K562 (cell line): ENCODE measurements at regions not wholly inside any gene's neighbourhood (a gene's known extent, or its start where the extent isn't known, plus 50 kb on each side); places are given as distances from the start of the nearest gene placed in this dataset.

Experiments used
- ATAC-seq: fragments of 200-7000 bp; cut with Tn5 transposase; 3 replicates; pipeline ENCODE4 v1.9.1; 2020; ENCODE audit warnings: moderate library complexity
- BruUV-seq: library from RNA; stranded (reverse); fragments of 400-500 nt; replicated peaks from 2 replicates; lab custom pipeline; 2021; lab: Mats Ljungman, UMichigan
- CTCF ChIA-PET: fragments of 300-600 bp; formaldehyde crosslinking; extraction: SDS; loops from one replicate; lab custom pipeline; 2021; ENCODE audit warnings: low intra/inter-chr PET ratio; lab: Yijun Ruan, JAX
- POLR2A ChIA-PET: fragments of 300-600, 350-650 bp; sonication (Branson Sonifier 250); formaldehyde crosslinking; extraction: SDS; loops from one replicate; lab custom pipeline; 2021; ENCODE audit warnings: antibody characterized with exemption, inconsistent platforms; lab: Yijun Ruan, JAX
- DNase-seq, 4 experiments: peaks; one replicate each; pipeline versions ENCODE4 v3.0.0 to v3.0.0-alpha.2; 2011 to 2018; ENCODE audit warnings: low spot score in 3 of 4, mixed read lengths in 3 of 4; ENCODE audit errors: extremely low read depth in 1 of 4
- FAIRE-seq: peaks from 2 replicates; lab custom pipeline; 2011; peaks lifted over from hg19 to GRCh38; lab: Jason Lieb, UNC
- H2AFZ ChIP-seq: 2 replicates; pipeline ENCODE4 v1.6.0; 2011; ENCODE audit warnings: low read depth, low read length, control low read depth, inconsistent platforms
- H3K27ac ChIP-seq: fragments of 200-600 bp; 3 replicates; pipeline ENCODE4 v1.8.0; 2011; ENCODE audit warnings: low read depth, mild to moderate bottlenecking, control low read depth, inconsistent platforms, low read length, moderate library complexity, mixed read lengths; ENCODE audit errors: extremely low read depth
- H3K27me3 ChIP-seq, 2 experiments: fragments of 300-600 bp in 1 of 2; 2 replicates in 1 of 2; 3 replicates in 1 of 2; pipeline versions ENCODE4 v1.6.0 to v1.8.0; 2011; ENCODE audit warnings: inconsistent platforms in 2 of 2, low read length in 2 of 2, mild to moderate bottlenecking in 1 of 2, mixed read lengths in 1 of 2, moderate library complexity in 1 of 2; ENCODE audit not compliant: control insufficient read depth in 2 of 2, insufficient read depth in 2 of 2
- H3K36me3 ChIP-seq: fragments of 300-600 bp; 3 replicates; pipeline ENCODE4 v1.8.0; 2011; ENCODE audit warnings: mild to moderate bottlenecking, low read length, inconsistent platforms; ENCODE audit not compliant: control insufficient read depth, insufficient read depth
- H3K4me1 ChIP-seq, 2 experiments: fragments of 200-600 bp in 1 of 2; replicated peaks in 1 of 2; 2 replicates in 1 of 2; 3 replicates in 1 of 2; pipeline versions ENCODE4 v1.5.1 to v1.8.0; 2011; ENCODE audit warnings: inconsistent platforms in 2 of 2, low read length in 2 of 2, mild to moderate bottlenecking in 1 of 2, mixed read lengths in 1 of 2, moderate library complexity in 1 of 2; ENCODE audit not compliant: control insufficient read depth in 2 of 2, insufficient read depth in 2 of 2
- H3K4me2 ChIP-seq: 2 replicates; pipeline ENCODE4 v1.6.1; 2011; ENCODE audit warnings: low read length, control low read depth, inconsistent platforms, mixed read lengths; ENCODE audit not compliant: insufficient read depth
- H3K4me3 ChIP-seq: fragments of 200-600 bp; sonication (generic), shearing (Covaris generic); 2 replicates; pipeline ENCODE4 v1.5.1; 2016; ENCODE audit warnings: control low read depth, inconsistent platforms
- H3K79me2 ChIP-seq: fragments of 200-600 bp; 3 replicates; pipeline ENCODE4 v1.8.0; 2011; ENCODE audit warnings: low read length, inconsistent platforms; ENCODE audit not compliant: control insufficient read depth, insufficient read depth
- H3K9ac ChIP-seq, 2 experiments: 2 replicates each; pipeline versions ENCODE4 v1.6.0 to v1.6.1; 2011; ENCODE audit warnings: low read depth in 2 of 2, low read length in 2 of 2, control low read depth in 1 of 2, inconsistent platforms in 1 of 2, mild to moderate bottlenecking in 1 of 2, mixed read lengths in 1 of 2; ENCODE audit not compliant: insufficient read depth in 1 of 2
- H3K9me1 ChIP-seq: one replicate; pipeline ENCODE4 v1.6.0; 2011; ENCODE audit warnings: inconsistent platforms, mild to moderate bottlenecking, low read length, moderate library complexity; ENCODE audit not compliant: control insufficient read depth, insufficient read depth
- H3K9me3 ChIP-seq: replicated peaks from 2 replicates; pipeline ENCODE4 v1.5.1; 2011; ENCODE audit warnings: low read depth, low read length, inconsistent platforms; ENCODE audit not compliant: control insufficient read depth, insufficient read depth
- H4K20me1 ChIP-seq: replicated peaks from 2 replicates; pipeline ENCODE4 v1.6.1; 2011; ENCODE audit warnings: low read length, inconsistent platforms, mixed read lengths; ENCODE audit not compliant: control insufficient read depth, insufficient read depth
- ARHGAP35 ChIP-seq: fragments of 450-650 bp; IDR thresholded peaks from 2 replicates; pipeline ENCODE4 v1.6.1; 2018; ENCODE audit not compliant: partially characterized antibody
- KDM4B ChIP-seq, 2 experiments: fragments of 450-650 bp in 1 of 2; sonication (generic) in 1 of 2; IDR thresholded peaks; 2 replicates each; pipeline ENCODE4 v1.6.1; 2016 to 2017; ENCODE audit warnings: borderline replicate concordance in 2 of 2, antibody characterized with exemption in 1 of 2, low read depth in 1 of 2, mild to moderate bottlenecking in 1 of 2
- PCBP1 ChIP-seq: fragments of 200-400 bp; formaldehyde crosslinking; IDR thresholded peaks from 2 replicates; pipeline ENCODE4 v1.6.1; 2018; ENCODE audit warnings: mild to moderate bottlenecking, low read depth, low read length; ENCODE audit not compliant: poor library complexity, severe bottlenecking
- PURB ChIP-seq: sonication (generic); formaldehyde crosslinking; IDR thresholded peaks from 2 replicates; pipeline ENCODE4 v1.9.0; 2021; ENCODE audit warnings: low read depth, mild to moderate bottlenecking, missing genetic modification reagents
- TCF7 ChIP-seq: sonication (generic); IDR thresholded peaks from 2 replicates; pipeline ENCODE4 v1.6.1; 2016; ENCODE audit warnings: antibody characterized with exemption, borderline replicate concordance
- ZNF23 ChIP-seq: fragments of 250-450 bp; sonication (Bioruptor Pico); IDR thresholded peaks from 2 replicates; pipeline ENCODE4 v1.4.0; 2020; ENCODE audit warnings: mild to moderate bottlenecking
- WGBS: fragments of 100-300 bp; shearing (Covaris generic); methylation state at CpG from one replicate; pipeline ENCODE4 v1.1.6; 2016; ENCODE audit warnings: low coverage, mixed read lengths; ENCODE audit not compliant: insufficient coverage; ENCODE audit errors: missing lambda C conversion rate; 5-methylcytosine and 5-hydroxymethylcytosine counted together
- in situ Hi-C: fragments of 300-500 bp; cut with MboI; formaldehyde crosslinking; loops from 4 replicates; pipeline ENCODE4 v1.15.0; 2018; ENCODE audit warnings: inconsistent platforms, mixed read lengths
- intact Hi-C: fragments of 100-400 bp; cut with micrococcal nuclease; formaldehyde crosslinking; loops from 2 replicates; pipeline ENCODE4 v1.14.2; 2022
- TF ChIP-seq, protein P1 (sequence below): sonication (generic); formaldehyde crosslinking; IDR thresholded peaks from 2 replicates; pipeline ENCODE4 v1.8.1; 2022; ENCODE audit warnings: missing genetic modification reagents
- TF ChIP-seq, protein P2 (sequence below), 2 experiments: IDR thresholded peaks; 2 replicates each; pipeline ENCODE4 v1.6.1; 2011; ENCODE audit warnings: borderline replicate concordance in 1 of 2, control low read depth in 1 of 2, low read depth in 1 of 2, low read length in 1 of 2, mild to moderate bottlenecking in 1 of 2, mixed read lengths in 1 of 2, moderate library complexity in 1 of 2; ENCODE audit not compliant: insufficient read depth in 1 of 2, insufficient read length in 1 of 2, poor library complexity in 1 of 2, severe bottlenecking in 1 of 2; ENCODE audit errors: extremely low read depth in 1 of 2

DNA sequence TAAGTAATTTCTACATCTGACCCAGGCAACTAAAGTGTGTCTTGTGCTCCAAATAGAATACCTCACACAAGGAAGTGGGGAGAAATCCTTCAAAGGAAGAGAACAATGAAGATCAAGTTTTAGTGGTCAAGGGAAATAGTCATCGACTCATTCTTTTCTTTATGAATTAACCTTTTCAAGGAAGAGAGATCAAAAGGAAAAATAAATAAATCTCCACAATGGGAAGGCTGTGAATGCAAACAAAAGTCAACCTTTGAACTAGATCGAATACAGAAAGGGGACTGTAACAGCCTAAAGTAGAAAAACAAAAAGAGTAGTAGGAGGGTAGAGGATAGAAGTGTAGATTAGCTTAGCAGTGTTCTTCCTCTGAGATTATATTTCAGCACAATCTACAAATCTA is 274.6 kb upstream of the COBL start:
- H3K9ac ChIP-seq: no peak overlapping the region
- no peaks in the 10 kb centered on the region for H4K20me1 ChIP-seq
- POLR2A ChIA-PET: no interaction called here
- H2AFZ ChIP-seq: no peak overlapping the region
- no peak for FAIRE-seq
- DNase-seq: no peak
- no peak for TF ChIP-seq PCBP1
- TF ChIP-seq TCF7: no peak
- TF ChIP-seq, protein P1, sequence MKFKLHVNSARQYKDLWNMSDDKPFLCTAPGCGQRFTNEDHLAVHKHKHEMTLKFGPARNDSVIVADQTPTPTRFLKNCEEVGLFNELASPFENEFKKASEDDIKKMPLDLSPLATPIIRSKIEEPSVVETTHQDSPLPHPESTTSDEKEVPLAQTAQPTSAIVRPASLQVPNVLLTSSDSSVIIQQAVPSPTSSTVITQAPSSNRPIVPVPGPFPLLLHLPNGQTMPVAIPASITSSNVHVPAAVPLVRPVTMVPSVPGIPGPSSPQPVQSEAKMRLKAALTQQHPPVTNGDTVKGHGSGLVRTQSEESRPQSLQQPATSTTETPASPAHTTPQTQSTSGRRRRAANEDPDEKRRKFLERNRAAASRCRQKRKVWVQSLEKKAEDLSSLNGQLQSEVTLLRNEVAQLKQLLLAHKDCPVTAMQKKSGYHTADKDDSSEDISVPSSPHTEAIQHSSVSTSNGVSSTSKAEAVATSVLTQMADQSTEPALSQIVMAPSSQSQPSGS (CRISPR knock-in tag): no peak
- no peak for TF ChIP-seq KDM4B (IDR thresholded peaks at IDR 0.05; ENCODE audit: borderline replicate concordance in 2 of 2, low read depth in 1 of 2)
- TF ChIP-seq PURB (CRISPR knock-in tag): no peak
- TF ChIP-seq ZNF23: no peak
- TF ChIP-seq, protein P2, sequence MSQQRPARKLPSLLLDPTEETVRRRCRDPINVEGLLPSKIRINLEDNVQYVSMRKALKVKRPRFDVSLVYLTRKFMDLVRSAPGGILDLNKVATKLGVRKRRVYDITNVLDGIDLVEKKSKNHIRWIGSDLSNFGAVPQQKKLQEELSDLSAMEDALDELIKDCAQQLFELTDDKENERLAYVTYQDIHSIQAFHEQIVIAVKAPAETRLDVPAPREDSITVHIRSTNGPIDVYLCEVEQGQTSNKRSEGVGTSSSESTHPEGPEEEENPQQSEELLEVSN (IDR thresholded peaks at IDR 0.05; ENCODE audit: borderline replicate concordance in 1 of 2, extremely low read depth in 1 of 2, insufficient read depth in 1 of 2, insufficient read length in 1 of 2, low read depth in 1 of 2, low read length in 1 of 2, poor library complexity in 1 of 2, severe bottlenecking in 1 of 2): no peak
- no peak for TF ChIP-seq ARHGAP35
- no TSS peak for BruUV-seq
- 0% methylated on average over 2 of the region's 2 CpGs for WGBS
- CTCF ChIA-PET: no interaction called here
- H3K79me2 ChIP-seq: no peaks in the 10 kb centered on the region
- H3K9me3 ChIP-seq: no peaks in the 10 kb centered on the region
- no peak for ATAC-seq
- no peaks in the 10 kb centered on the region for H3K36me3 ChIP-seq
- H3K9me1 ChIP-seq: no peaks in the 10 kb centered on the region
- in situ Hi-C loops (loop anchor here (25.0 kb wide), 1 partner anchor 1146 kb away; no protein-coding TSS in a partner anchor), intact Hi-C loops (no loop called here)
- H3K4me3 ChIP-seq: no peak overlapping the region
- H3K27me3 ChIP-seq: no peaks in the 10 kb centered on the region
- no peak overlapping the region for H3K27ac ChIP-seq
- no peaks in the 10 kb centered on the region for H3K4me1 ChIP-seq
- H3K4me2 ChIP-seq: no peak overlapping the region
